ENCODE measurements at regions not wholly inside any gene's neighbourhood (a gene's known extent, or its start where the extent isn't known, plus 50 kb on each side); places are given as distances from the start of the nearest gene placed in this dataset.

- no peak for TF ChIP-seq CTCF (IDR thresholded peaks at IDR 0.05; ENCODE audit: low read depth, low read length, missing control alignments)
- DNase-seq (ENCODE audit: low read depth) = no peak
- in situ Hi-C loops (cut with HindIII; ENCODE audit: low sequenced_read_pairs) = no loop called here
- no peak overlapping the region for H3K4me3 ChIP-seq (ENCODE audit: low read depth, low read length)
These were observed 118.1 kb upstream of the PHF14 start for GRCh38 chr7:10855583-10855982.

GRCh38 chr7:10860516-10860915, 113.2 kb upstream of the PHF14 start:
- DNase-seq (ENCODE audit: low read depth) = no peak
- no peak overlapping the region for H3K4me3 ChIP-seq (ENCODE audit: low read depth, low read length)
- in situ Hi-C loops (cut with HindIII; ENCODE audit: low sequenced_read_pairs) = no loop called here
- TF ChIP-seq CTCF (IDR thresholded peaks at IDR 0.05; ENCODE audit: low read depth, low read length, missing control alignments) = no peak

- in situ Hi-C loops (cut with HindIII; ENCODE audit: low sequenced_read_pairs) = no loop called here
- no peak overlapping the region for H3K4me3 ChIP-seq (ENCODE audit: low read depth, low read length)
- DNase-seq (ENCODE audit: low read depth) = no peak
- no peak for TF ChIP-seq CTCF (IDR thresholded peaks at IDR 0.05; ENCODE audit: low read depth, low read length, missing control alignments)
These were observed 110.2 kb upstream of the PHF14 start for GRCh38 chr7:10863476-10863875.

- no peak for DNase-seq (ENCODE audit: low read depth)
- no peak overlapping the region for H3K4me3 ChIP-seq (ENCODE audit: low read depth, low read length)
- in situ Hi-C loops (cut with HindIII; ENCODE audit: low sequenced_read_pairs) = no loop called here
- TF ChIP-seq CTCF (IDR thresholded peaks at IDR 0.05; ENCODE audit: low read depth, low read length, missing control alignments) = no peak
These were observed 99.0 kb upstream of the PHF14 start for GRCh38 chr7:10874666-10875065.

GRCh38 chr7:10875080-10875479, 98.6 kb upstream of the PHF14 start:
- in situ Hi-C loops (cut with HindIII; ENCODE audit: low sequenced_read_pairs) = no loop called here

GRCh38 chr7:10888861-10889260, 84.8 kb upstream of the PHF14 start:
- H3K4me3 ChIP-seq (ENCODE audit: low read depth, low read length) = no peak overlapping the region
- in situ Hi-C loops (cut with HindIII; ENCODE audit: low sequenced_read_pairs) = no loop called here
- DNase-seq (ENCODE audit: low read depth) = no peak
- no peak for TF ChIP-seq CTCF (IDR thresholded peaks at IDR 0.05; ENCODE audit: low read depth, low read length, missing control alignments)

More at GRCh38 chr7:10875080-10875479, 98.6 kb upstream of the PHF14 start:
- DNase-seq (ENCODE audit: low read depth) = no peak
- no peak for TF ChIP-seq CTCF (IDR thresholded peaks at IDR 0.05; ENCODE audit: low read depth, low read length, missing control alignments)
- H3K4me3 ChIP-seq (ENCODE audit: low read depth, low read length) = no peak overlapping the region

All from astrocyte of the cerebellum (primary cell).